Hippocampal formation (tissue), 2 donors: ENCODE measurements at regions not wholly inside any gene's neighbourhood (a gene's known extent, or its start where the extent isn't known, plus 50 kb on each side); places are given as distances from the start of the nearest gene placed in this dataset.

ENCODE experiments used
- DNase-seq, 2 donors: peaks; one replicate each; lab custom pipeline; 2025; lab: John Stamatoyannopoulos, UW

DNA sequence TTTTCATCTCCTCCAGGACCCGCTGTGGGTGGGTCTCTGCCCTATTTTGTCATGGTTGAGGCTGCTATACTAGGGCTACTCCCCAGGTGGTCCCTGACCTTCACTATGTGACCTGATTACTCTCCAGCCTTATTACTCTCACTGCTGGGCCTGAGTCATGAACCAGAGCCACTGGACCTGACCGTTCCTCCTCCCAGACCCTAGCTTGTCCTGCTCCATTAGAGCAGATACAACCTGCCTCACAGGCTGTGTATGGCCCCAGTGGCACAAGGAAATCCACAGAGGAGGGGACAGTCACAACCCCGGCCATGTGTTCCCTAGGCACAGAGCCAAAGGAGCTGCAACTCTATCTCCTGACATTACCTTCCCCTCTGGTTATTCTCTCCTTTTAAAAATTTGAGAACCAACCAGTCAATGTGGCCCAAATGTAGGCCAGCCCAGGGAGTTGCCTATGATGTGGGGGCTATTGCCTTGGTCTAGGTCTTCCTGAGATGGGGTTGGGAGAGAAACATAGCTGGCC is 96.0 kb upstream of the FSTL4 start:
- no peak for DNase-seq

- no peak for DNase-seq
Observed at GRCh38 chr5:133707629-133708028, 95.3 kb upstream of the FSTL4 start.

- DNase-seq = no peak
Observed at GRCh38 chr5:133706506-133707430, 94.4 kb upstream of the FSTL4 start.

- DNase-seq = no peak
Observed at GRCh38 chr5:133705331-133705730, 93.0 kb upstream of the FSTL4 start.

DNA sequence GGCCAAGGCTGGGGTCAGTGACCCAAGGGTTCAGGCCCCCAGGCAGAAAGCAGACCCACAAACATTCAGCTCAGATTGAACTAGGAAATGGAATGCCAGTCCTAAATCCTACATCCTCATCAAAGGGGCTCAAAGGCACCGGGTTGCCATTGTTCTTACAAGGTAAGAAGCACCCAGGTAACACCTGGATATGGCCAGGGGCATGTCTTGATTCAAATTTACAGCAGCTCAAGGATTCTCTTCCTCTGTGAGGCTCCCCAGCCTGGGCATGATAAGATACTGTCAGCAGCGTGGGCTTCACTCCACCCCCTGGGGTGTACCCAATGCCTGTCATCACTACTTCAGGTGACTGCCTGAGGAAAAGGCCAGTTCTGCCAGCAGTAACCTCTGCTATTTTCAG is 92.1 kb upstream of the FSTL4 start:
- no peak for DNase-seq

GRCh38 chr5:133703935-133704334 is 91.6 kb upstream of the FSTL4 start:
- no peak for DNase-seq

- DNase-seq = no peak
Observed at GRCh38 chr5:133702791-133703770, 90.7 kb upstream of the FSTL4 start.

- DNase-seq = no peak
Observed at GRCh38 chr5:133701871-133702270, 89.5 kb upstream of the FSTL4 start.

GRCh38 chr5:133700251-133700650 is 87.9 kb upstream of the FSTL4 start:
- no peak for DNase-seq

DNA sequence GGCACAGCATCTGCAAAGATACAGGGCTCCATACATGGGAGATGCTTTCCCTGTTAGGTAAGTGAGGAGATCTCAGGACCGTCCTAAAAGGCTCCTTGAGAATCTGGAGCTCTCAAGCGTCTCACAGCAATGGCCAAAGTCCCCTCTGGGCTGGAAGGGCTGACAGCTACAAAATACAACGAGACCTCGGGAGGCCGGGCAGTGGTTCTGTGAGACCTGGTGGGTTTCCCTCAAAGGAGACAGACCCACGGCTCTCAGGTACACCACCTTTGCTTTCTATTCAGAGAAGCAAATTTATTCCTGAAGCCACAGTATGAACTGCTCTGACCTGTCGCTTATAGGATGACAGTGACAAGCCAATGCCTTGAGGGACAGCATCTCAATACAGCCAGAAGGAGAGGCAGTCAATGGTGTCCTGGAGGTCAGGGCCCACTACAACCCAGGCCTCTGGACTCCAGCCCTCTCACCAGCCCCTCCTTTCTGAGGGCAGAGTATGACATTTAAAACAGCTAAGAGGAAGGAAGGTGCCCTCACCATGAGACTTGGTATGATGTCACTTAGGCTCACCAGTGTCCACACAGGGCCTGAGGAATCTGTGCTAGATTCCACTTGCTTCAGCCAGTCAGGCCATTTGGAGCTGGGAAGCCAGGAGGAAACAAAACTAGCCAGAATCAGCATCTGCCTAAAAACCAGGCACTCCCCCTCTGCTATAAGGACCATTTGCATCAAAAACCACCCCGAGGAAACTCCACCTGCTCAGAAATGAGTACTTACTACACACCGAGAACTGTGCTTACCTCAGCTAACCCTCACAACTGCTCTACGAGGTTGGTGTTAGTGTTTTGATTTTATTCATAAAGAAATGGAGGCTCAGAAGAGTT is 86.5 kb upstream of the FSTL4 start:
- DNase-seq = no peak

DNA sequence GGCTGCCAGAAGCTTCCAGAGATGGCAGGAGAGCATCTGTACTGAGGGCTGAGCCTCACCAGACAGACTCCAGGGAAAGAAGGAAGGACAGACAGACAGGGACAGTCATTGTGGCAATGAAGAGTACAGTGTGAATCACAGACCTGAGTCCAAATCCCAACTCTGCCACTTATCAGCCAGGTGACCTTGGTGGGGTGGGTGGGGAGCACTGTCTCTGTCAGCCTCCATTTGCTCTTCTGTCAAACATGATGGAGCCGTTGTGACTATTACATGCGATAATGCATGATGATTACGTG is 85.9 kb upstream of the FSTL4 start:
- no peak for DNase-seq

GRCh38 chr5:133697536-133698258 is 85.4 kb upstream of the FSTL4 start:
- no peak for DNase-seq

GRCh38 chr5:133696782-133697507 is 84.6 kb upstream of the FSTL4 start:
- peak; percentile 18 to 57 for DNase-seq

DNA sequence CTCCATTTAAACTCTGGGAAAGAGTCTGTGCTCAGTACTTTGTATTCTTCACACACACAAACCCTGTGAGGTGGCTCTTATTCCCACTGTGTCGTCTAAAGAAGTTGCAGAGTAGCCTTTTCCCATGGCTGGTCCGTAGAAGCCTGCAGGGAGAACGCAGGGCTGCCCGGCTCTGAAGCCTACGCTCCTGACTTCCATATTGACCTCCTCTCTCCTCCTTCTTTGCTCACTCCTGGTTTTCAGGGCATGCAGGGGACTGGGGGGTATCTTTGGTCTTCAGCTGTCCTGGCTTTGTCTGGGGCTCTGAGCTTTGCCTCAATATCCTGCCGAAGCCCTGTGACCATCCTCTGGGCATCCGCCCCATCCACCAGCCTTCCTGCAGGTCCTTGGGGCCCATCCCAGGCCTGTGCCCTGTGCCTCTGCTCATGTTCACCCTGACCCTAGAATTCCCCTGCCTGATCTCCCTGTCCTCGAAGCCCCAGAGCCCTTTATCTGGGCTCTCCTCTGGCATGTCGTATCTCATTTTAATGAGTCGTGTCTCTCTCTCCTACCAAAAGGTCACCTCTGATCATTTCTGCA is 83.8 kb upstream of the FSTL4 start:
- DNase-seq = no peak

- no peak for DNase-seq
Observed at GRCh38 chr5:133694181-133694831, 82.0 kb upstream of the FSTL4 start.

DNA sequence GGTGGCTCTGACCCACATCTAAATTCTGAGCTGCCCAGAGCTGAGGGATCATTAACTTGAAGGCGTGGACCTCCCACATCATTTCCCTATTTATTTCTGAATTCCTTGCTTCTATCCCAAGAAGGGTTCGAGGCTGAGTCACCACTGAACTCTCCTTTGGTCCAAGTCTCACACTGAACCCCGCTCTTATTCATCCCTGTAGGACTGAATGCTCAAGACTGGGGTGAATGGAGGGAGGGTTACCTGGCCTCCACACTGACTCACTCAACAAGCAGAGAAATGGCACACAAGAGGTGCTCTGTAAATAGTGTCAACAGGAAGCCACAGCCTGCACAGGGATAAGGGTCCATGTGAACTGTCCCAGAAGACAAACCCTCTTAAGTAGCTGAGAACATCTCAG is 79.1 kb upstream of the FSTL4 start:
- DNase-seq = no peak

- no peak for DNase-seq
Observed at GRCh38 chr5:133690746-133691145, 78.4 kb upstream of the FSTL4 start.

GRCh38 chr5:133688391-133688790 is 76.0 kb upstream of the FSTL4 start:
- no peak for DNase-seq
